GM12892 (cell line): ENCODE measurements at regions not wholly inside any gene's neighbourhood (a gene's known extent, or its start where the extent isn't known, plus 50 kb on each side); places are given as distances from the start of the nearest gene placed in this dataset.
"Not testable (repeated sequence)": the region's sequence is repeated elsewhere in the genome, so short reads cannot be mapped to it uniquely, and the experiment has no call there.

Experiments
- POLR2A ChIP-seq: IDR thresholded peaks from 2 replicates; pipeline ENCODE4 v1.6.1; 2011; ENCODE audit warnings: low read depth, low read length, control low read depth
- TAF1 ChIP-seq: IDR thresholded peaks from 2 replicates; pipeline ENCODE4 v1.6.1; 2011; ENCODE audit warnings: low read depth, mild to moderate bottlenecking, control low read depth, low read length, borderline replicate concordance

- TF ChIP-seq TAF1, POLR2A: not testable (repeated sequence)
These were observed 219.2 kb upstream of the ZNF184 start for GRCh38 chr6:27692133-27692532.
